K562 (cell line): ENCODE measurements at regions not wholly inside any gene's neighbourhood (a gene's known extent, or its start where the extent isn't known, plus 50 kb on each side); places are given as distances from the start of the nearest gene placed in this dataset.

Source experiments
- ATAC-seq: fragments of 200-7000 bp; cut with Tn5 transposase; 3 replicates; pipeline ENCODE4 v1.9.1; 2020; ENCODE audit warnings: moderate library complexity
- BruUV-seq: library from RNA; stranded (reverse); fragments of 400-500 nt; replicated peaks from 2 replicates; lab custom pipeline; 2021; lab: Mats Ljungman, UMichigan
- CTCF ChIA-PET: fragments of 300-600 bp; formaldehyde crosslinking; extraction: SDS; loops from one replicate; lab custom pipeline; 2021; ENCODE audit warnings: low intra/inter-chr PET ratio; lab: Yijun Ruan, JAX
- POLR2A ChIA-PET: fragments of 300-600, 350-650 bp; sonication (Branson Sonifier 250); formaldehyde crosslinking; extraction: SDS; loops from one replicate; lab custom pipeline; 2021; ENCODE audit warnings: antibody characterized with exemption, inconsistent platforms; lab: Yijun Ruan, JAX
- DNase-seq, 4 experiments: peaks; one replicate each; pipeline versions ENCODE4 v3.0.0 to v3.0.0-alpha.2; 2011 to 2018; ENCODE audit warnings: low spot score in 3 of 4, mixed read lengths in 3 of 4; ENCODE audit errors: extremely low read depth in 1 of 4
- FAIRE-seq: peaks from 2 replicates; lab custom pipeline; 2011; peaks lifted over from hg19 to GRCh38; lab: Jason Lieb, UNC
- H2AFZ ChIP-seq: 2 replicates; pipeline ENCODE4 v1.6.0; 2011; ENCODE audit warnings: low read depth, low read length, control low read depth, inconsistent platforms
- H3K27ac ChIP-seq: fragments of 200-600 bp; 3 replicates; pipeline ENCODE4 v1.8.0; 2011; ENCODE audit warnings: low read depth, mild to moderate bottlenecking, control low read depth, inconsistent platforms, low read length, moderate library complexity, mixed read lengths; ENCODE audit errors: extremely low read depth
- H3K27me3 ChIP-seq, 2 experiments: fragments of 300-600 bp in 1 of 2; 2 replicates in 1 of 2; 3 replicates in 1 of 2; pipeline versions ENCODE4 v1.6.0 to v1.8.0; 2011; ENCODE audit warnings: inconsistent platforms in 2 of 2, low read length in 2 of 2, mild to moderate bottlenecking in 1 of 2, mixed read lengths in 1 of 2, moderate library complexity in 1 of 2; ENCODE audit not compliant: control insufficient read depth in 2 of 2, insufficient read depth in 2 of 2
- H3K36me3 ChIP-seq: fragments of 300-600 bp; 3 replicates; pipeline ENCODE4 v1.8.0; 2011; ENCODE audit warnings: mild to moderate bottlenecking, low read length, inconsistent platforms; ENCODE audit not compliant: control insufficient read depth, insufficient read depth
- H3K4me1 ChIP-seq, 2 experiments: fragments of 200-600 bp in 1 of 2; replicated peaks in 1 of 2; 2 replicates in 1 of 2; 3 replicates in 1 of 2; pipeline versions ENCODE4 v1.5.1 to v1.8.0; 2011; ENCODE audit warnings: inconsistent platforms in 2 of 2, low read length in 2 of 2, mild to moderate bottlenecking in 1 of 2, mixed read lengths in 1 of 2, moderate library complexity in 1 of 2; ENCODE audit not compliant: control insufficient read depth in 2 of 2, insufficient read depth in 2 of 2
- H3K4me2 ChIP-seq: 2 replicates; pipeline ENCODE4 v1.6.1; 2011; ENCODE audit warnings: low read length, control low read depth, inconsistent platforms, mixed read lengths; ENCODE audit not compliant: insufficient read depth
- H3K4me3 ChIP-seq: fragments of 200-600 bp; sonication (generic), shearing (Covaris generic); 2 replicates; pipeline ENCODE4 v1.5.1; 2016; ENCODE audit warnings: control low read depth, inconsistent platforms
- H3K79me2 ChIP-seq: fragments of 200-600 bp; 3 replicates; pipeline ENCODE4 v1.8.0; 2011; ENCODE audit warnings: low read length, inconsistent platforms; ENCODE audit not compliant: control insufficient read depth, insufficient read depth
- H3K9ac ChIP-seq, 2 experiments: 2 replicates each; pipeline versions ENCODE4 v1.6.0 to v1.6.1; 2011; ENCODE audit warnings: low read depth in 2 of 2, low read length in 2 of 2, control low read depth in 1 of 2, inconsistent platforms in 1 of 2, mild to moderate bottlenecking in 1 of 2, mixed read lengths in 1 of 2; ENCODE audit not compliant: insufficient read depth in 1 of 2
- H3K9me1 ChIP-seq: one replicate; pipeline ENCODE4 v1.6.0; 2011; ENCODE audit warnings: inconsistent platforms, mild to moderate bottlenecking, low read length, moderate library complexity; ENCODE audit not compliant: control insufficient read depth, insufficient read depth
- H3K9me3 ChIP-seq: replicated peaks from 2 replicates; pipeline ENCODE4 v1.5.1; 2011; ENCODE audit warnings: low read depth, low read length, inconsistent platforms; ENCODE audit not compliant: control insufficient read depth, insufficient read depth
- H4K20me1 ChIP-seq: replicated peaks from 2 replicates; pipeline ENCODE4 v1.6.1; 2011; ENCODE audit warnings: low read length, inconsistent platforms, mixed read lengths; ENCODE audit not compliant: control insufficient read depth, insufficient read depth
- CBFA2T2 ChIP-seq: fragments of 450-650 bp; conservative IDR thresholded peaks from 2 replicates; pipeline ENCODE4 v1.6.1; 2017; ENCODE audit warnings: mild to moderate bottlenecking
- FOSL1 ChIP-seq: fragments of 200-800 bp; sonication (Bioruptor generic); conservative IDR thresholded peaks from 2 replicates; pipeline ENCODE4 v1.6.1; 2016; ENCODE audit warnings: missing genetic modification characterization, missing compliant biosample characterization
- HNRNPK ChIP-seq: fragments of 200-400 bp; formaldehyde crosslinking; IDR thresholded peaks from one replicate; pipeline ENCODE4 v1.6.1; 2018; ENCODE audit warnings: mild to moderate bottlenecking, low read depth, low read length; ENCODE audit not compliant: poor library complexity, severe bottlenecking
- TEAD1 ChIP-seq, 2 experiments: fragments of 450-650 bp in 1 of 2; sonication (generic) in 1 of 2; formaldehyde crosslinking; IDR thresholded peaks; 2 replicates each; pipeline versions ENCODE4 v1.4.0 to v1.8.0; 2020 to 2022; ENCODE audit warnings: mild to moderate bottlenecking in 2 of 2, missing genetic modification reagents in 1 of 2
- TSHZ1 ChIP-seq: fragments of 250-450 bp; sonication (Bioruptor Pico); IDR thresholded peaks from 2 replicates; pipeline ENCODE4 v1.4.0; 2020; ENCODE audit warnings: mild to moderate bottlenecking, moderate library complexity
- ZBTB34 ChIP-seq: fragments of 250-450 bp; sonication (Bioruptor Pico); IDR thresholded peaks from 2 replicates; pipeline ENCODE4 v1.8.0; 2021; ENCODE audit warnings: mild to moderate bottlenecking, moderate library complexity
- ZFX ChIP-seq: sonication (generic); formaldehyde crosslinking; IDR thresholded peaks from 2 replicates; pipeline ENCODE4 v1.8.0; 2022; ENCODE audit warnings: mild to moderate bottlenecking, missing genetic modification reagents, moderate library complexity
- ZNF263 ChIP-seq: sonication (generic); formaldehyde crosslinking; IDR thresholded peaks from 2 replicates; pipeline ENCODE4 v1.8.0; 2022; ENCODE audit warnings: mild to moderate bottlenecking, missing genetic modification reagents, borderline replicate concordance
- WGBS: fragments of 100-300 bp; shearing (Covaris generic); methylation state at CpG from one replicate; pipeline ENCODE4 v1.1.6; 2016; ENCODE audit warnings: low coverage, mixed read lengths; ENCODE audit not compliant: insufficient coverage; ENCODE audit errors: missing lambda C conversion rate; 5-methylcytosine and 5-hydroxymethylcytosine counted together
- in situ Hi-C: fragments of 300-500 bp; cut with MboI; formaldehyde crosslinking; loops from 4 replicates; pipeline ENCODE4 v1.15.0; 2018; ENCODE audit warnings: inconsistent platforms, mixed read lengths
- intact Hi-C: fragments of 100-400 bp; cut with micrococcal nuclease; formaldehyde crosslinking; loops from 2 replicates; pipeline ENCODE4 v1.14.2; 2022
- TF ChIP-seq, protein P1 (sequence below): fragments of 450-650 bp; IDR thresholded peaks from 2 replicates; pipeline ENCODE4 v1.6.1; 2016; ENCODE audit warnings: missing biosample characterization, missing genetic modification characterization
- TF ChIP-seq, protein P2 (sequence below): sonication (generic); formaldehyde crosslinking; IDR thresholded peaks from 2 replicates; pipeline ENCODE4 v1.8.0; 2023; ENCODE audit warnings: missing genetic modification reagents, mild to moderate bottlenecking, borderline replicate concordance

- Histone ChIP-seq H3K9me1 (no peaks in the 10 kb centered on the region), H3K79me2 (no peaks in the 10 kb centered on the region), H3K27ac (no peak overlapping the region), H3K9me3 (no peaks in the 10 kb centered on the region), H3K4me2 (no peak overlapping the region), H3K36me3 (no peaks in the 10 kb centered on the region), H2AFZ (no peak overlapping the region), H3K4me1 (no peaks in the 10 kb centered on the region), H3K27me3 (peaks cover 12 to 13% of the 10 kb centered on the region in 2 experiments; a peak in 3 of 5 replicates), H4K20me1 (no peaks in the 10 kb centered on the region), H3K4me3 (no peak overlapping the region), H3K9ac (no peak overlapping the region)
- DNase-seq = no peak
- ChIA-PET CTCF (interaction anchor here (0.7 kb wide), 1 partner anchor 842 kb away, joined by 3 read pairs; no protein-coding TSS in a partner anchor), POLR2A (no interaction called here)
- WGBS = 2% methylated on average over 7 of the region's 7 CpGs
- TF ChIP-seq ZFX (CRISPR knock-in tag) = no peak
- TF ChIP-seq, protein P1, sequence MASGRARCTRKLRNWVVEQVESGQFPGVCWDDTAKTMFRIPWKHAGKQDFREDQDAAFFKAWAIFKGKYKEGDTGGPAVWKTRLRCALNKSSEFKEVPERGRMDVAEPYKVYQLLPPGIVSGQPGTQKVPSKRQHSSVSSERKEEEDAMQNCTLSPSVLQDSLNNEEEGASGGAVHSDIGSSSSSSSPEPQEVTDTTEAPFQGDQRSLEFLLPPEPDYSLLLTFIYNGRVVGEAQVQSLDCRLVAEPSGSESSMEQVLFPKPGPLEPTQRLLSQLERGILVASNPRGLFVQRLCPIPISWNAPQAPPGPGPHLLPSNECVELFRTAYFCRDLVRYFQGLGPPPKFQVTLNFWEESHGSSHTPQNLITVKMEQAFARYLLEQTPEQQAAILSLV (tag) = no peak
- no peak for TF ChIP-seq ZNF263 (CRISPR knock-in tag)
- TF ChIP-seq ZBTB34 (CRISPR knock-in tag) = no peak
- no peak for TF ChIP-seq FOSL1 (tag)
- TF ChIP-seq, protein P2, sequence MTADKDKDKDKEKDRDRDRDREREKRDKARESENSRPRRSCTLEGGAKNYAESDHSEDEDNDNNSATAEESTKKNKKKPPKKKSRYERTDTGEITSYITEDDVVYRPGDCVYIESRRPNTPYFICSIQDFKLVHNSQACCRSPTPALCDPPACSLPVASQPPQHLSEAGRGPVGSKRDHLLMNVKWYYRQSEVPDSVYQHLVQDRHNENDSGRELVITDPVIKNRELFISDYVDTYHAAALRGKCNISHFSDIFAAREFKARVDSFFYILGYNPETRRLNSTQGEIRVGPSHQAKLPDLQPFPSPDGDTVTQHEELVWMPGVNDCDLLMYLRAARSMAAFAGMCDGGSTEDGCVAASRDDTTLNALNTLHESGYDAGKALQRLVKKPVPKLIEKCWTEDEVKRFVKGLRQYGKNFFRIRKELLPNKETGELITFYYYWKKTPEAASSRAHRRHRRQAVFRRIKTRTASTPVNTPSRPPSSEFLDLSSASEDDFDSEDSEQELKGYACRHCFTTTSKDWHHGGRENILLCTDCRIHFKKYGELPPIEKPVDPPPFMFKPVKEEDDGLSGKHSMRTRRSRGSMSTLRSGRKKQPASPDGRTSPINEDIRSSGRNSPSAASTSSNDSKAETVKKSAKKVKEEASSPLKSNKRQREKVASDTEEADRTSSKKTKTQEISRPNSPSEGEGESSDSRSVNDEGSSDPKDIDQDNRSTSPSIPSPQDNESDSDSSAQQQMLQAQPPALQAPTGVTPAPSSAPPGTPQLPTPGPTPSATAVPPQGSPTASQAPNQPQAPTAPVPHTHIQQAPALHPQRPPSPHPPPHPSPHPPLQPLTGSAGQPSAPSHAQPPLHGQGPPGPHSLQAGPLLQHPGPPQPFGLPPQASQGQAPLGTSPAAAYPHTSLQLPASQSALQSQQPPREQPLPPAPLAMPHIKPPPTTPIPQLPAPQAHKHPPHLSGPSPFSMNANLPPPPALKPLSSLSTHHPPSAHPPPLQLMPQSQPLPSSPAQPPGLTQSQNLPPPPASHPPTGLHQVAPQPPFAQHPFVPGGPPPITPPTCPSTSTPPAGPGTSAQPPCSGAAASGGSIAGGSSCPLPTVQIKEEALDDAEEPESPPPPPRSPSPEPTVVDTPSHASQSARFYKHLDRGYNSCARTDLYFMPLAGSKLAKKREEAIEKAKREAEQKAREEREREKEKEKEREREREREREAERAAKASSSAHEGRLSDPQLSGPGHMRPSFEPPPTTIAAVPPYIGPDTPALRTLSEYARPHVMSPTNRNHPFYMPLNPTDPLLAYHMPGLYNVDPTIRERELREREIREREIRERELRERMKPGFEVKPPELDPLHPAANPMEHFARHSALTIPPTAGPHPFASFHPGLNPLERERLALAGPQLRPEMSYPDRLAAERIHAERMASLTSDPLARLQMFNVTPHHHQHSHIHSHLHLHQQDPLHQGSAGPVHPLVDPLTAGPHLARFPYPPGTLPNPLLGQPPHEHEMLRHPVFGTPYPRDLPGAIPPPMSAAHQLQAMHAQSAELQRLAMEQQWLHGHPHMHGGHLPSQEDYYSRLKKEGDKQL = no peak
- TF ChIP-seq CBFA2T2 = no peak
- no peak for TF ChIP-seq TSHZ1 (CRISPR knock-in tag)
- TF ChIP-seq HNRNPK = no peak
- TF ChIP-seq TEAD1 (CRISPR knock-in tag; IDR thresholded peaks at IDR 0.05) = no peak
- no peak for FAIRE-seq
- in situ Hi-C loops (no loop called here), intact Hi-C loops (no loop called here)
- ATAC-seq = no peak
- BruUV-seq = no TSS peak
These were observed 437.3 kb upstream of the DYNLRB2 start for GRCh38 chr16:80103463-80103862.
